Limb (tissue), 2 donors: ENCODE measurements at regions not wholly inside any gene's neighbourhood (a gene's known extent, or its start where the extent isn't known, plus 50 kb on each side); places are given as distances from the start of the nearest gene placed in this dataset.
"Not testable (repeated sequence)": the region's sequence is repeated elsewhere in the genome, so short reads cannot be mapped to it uniquely, and the experiment has no call there.

Source experiments
- DNase-seq, 2 donors: peaks; one replicate each; pipeline ENCODE4 v3.0.0-alpha.2; 2016; ENCODE audit errors: extremely low spot score in 2 of 2

DNA sequence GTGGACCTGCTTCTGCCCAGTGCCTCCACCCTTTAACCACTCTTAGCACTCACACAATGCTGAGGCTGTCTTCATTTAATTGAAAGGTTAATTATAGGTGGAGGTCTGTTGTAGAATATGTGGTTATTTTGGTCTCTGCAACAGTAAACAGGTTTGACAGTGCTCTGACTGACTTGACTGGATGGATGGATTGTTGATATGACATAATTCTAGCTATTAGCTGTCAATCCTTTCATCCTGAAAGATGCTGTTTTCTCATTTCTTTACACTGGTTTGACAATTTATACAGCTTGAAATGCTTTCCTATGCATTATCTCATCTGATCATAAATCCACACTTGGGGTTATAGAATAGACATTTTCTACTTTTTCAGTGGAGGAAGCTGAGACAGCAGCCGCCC is 210.7 kb downstream of the CDH26 start:
- no peak for DNase-seq

DNA sequence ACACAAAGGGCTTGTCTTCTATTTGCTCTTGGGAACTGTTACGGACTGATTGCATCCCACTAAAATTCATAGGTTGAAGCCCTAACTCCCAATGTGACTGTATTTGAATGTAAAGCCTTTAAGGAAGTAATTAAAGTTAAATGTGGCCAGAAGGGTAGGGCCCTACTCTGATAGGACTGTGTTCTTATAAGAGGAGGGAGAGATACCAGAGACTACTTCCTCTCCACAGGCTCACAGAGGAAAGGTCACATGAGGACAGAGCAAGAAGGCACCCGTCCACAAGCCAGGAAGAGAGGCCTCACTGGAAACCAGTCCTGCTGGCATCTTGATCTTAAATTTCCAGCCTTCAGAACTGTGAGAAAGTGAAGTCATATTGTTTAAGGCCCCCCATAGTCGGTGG is 211.9 kb downstream of the CDH26 start:
- no peak for DNase-seq

DNA sequence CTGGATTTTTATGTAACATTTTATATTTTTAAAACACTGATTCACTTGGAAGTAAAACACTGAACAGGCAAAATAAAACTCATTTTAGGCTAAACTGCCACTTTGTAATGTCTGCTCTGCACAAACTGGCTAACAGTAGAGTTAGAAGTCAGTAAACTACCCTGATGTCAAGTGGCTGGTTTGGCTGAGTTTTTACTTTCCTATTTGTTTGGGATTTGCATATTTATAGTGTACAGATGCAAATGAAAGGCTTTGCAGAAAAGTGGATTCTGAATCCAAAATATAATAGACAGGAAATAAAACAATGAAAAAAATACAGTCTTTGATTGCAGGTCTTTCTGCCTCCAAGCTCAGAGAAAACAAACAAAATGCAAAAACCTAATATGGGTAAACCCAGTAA is 213.1 kb downstream of the CDH26 start:
- no peak for DNase-seq

DNA sequence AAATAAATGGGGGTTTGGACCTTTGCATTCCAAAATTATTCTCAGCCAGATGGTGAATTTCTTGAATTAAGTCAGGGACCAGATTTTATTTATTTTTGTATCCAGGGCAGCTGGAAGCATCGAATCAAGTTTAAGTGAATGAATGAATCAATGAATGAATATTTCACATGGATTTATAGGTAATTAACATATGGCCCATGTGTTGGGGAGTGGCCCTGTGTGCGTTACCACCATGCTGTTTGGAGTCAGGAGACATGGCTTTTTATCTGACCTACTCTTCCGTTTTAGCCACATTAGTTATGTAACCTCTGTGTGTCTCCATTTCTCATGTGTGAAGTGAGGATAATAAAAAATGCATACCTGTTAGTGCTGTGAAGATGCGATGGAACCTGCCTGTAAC is 213.5 kb downstream of the CDH26 start:
- no peak for DNase-seq

DNA sequence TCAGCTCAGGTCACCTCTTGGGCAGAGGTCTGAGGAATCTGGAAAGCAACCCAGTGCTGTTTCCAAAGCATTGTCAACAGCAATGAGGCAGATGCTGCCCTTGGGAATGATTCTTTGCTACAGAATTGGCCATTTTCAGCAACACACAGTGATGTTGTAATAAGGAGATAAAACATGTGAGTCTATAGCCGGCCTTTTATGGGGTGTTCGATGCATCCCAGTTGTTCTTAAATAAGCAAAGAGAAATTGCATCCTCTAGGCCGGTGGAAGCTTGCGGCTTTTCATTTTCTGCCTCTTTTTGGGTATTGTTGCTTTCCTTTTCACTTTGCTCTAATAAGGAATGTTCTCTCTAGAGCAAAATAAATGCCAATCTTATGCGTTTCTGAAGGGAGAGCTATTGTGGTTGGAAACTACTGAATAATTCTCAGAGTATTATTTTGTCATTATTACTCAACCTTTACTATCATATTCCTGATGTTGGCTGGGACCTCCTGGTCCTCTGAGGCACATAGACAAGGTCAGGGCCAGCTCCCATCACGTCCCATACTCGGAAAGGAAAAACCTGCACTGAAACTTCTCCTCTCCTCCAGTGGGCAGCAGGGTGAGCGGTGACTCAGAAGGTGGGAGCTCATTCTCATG is 214.2 kb downstream of the CDH26 start:
- no peak for DNase-seq

DNA sequence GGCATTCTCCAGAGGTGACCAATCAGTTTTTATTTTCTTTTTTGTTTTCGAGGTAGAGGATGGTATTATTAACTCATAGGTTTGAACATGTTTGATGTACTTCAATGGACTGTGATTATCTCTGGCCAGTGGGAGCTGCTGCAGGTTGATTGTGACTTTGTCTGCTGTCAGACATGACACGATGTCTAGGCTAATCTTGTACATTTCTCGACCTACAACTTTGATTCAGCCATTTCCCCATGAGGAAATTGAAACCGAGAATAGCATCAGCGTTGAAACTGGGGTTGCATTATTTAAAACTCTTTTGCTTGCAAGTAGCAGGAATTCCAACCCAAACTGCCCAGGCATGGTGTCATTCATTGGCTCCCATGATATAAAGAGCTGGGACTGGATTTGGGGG is 218.9 kb downstream of the CDH26 start:
- DNase-seq, result no peak

DNA sequence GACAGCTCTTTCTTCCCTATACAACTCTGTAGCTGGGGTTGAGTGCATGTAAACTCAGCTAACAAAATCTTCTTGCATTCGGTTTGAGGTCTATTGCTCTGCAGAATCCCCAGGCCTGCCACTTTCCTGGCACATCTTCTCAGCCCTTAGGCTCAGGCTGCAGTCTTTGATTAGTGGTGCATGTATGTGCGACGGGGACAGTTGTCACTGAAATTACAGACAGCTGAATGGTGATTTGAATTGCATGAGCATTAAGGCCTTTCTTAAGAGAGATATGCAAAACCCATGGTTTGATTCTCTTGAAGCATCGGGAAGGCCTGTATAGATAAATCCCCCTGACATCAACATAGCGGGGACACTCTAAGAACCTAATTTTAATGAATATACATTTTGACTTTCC is 222.8 kb downstream of the CDH26 start:
- no peak for DNase-seq

DNA sequence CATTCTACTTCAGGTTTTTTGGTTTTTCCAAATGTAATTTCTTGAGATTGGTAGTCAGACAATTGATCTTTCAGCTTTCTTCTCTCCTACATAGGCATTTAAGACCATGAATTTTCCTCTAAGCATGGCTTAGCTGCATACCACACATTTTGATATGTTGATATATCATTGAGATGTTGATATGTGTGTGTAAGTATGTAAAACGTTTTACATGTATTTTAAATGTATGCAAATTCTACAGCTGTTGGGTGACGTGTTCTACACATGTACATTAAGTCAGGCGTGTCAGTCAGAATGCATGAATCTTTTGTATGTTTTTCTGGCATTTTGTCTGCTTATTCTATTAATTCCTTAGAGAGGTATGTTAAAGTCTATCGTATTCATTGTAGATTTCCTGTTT is 228.2 kb downstream of the CDH26 start:
- DNase-seq, result no peak

DNA sequence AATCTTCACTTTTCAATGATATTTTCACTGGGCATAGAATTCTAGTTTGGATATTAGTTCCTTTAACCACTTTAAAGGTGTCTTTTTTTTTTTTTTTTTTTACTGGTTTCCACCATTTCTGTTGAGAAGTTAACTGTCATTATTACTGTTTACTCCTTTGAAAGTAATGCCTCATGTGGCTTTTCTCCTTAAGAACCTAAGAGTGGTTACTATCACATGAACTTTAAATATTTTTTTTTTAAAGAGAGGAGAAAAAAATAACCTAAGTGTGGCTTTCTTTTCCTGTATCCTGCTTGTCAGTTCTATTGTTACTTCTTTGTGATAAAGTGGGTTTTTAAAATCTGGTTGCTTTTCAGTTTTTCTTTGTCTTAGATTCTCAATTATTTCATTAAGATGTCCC is 229.5 kb downstream of the CDH26 start:
- no peak for DNase-seq

DNA sequence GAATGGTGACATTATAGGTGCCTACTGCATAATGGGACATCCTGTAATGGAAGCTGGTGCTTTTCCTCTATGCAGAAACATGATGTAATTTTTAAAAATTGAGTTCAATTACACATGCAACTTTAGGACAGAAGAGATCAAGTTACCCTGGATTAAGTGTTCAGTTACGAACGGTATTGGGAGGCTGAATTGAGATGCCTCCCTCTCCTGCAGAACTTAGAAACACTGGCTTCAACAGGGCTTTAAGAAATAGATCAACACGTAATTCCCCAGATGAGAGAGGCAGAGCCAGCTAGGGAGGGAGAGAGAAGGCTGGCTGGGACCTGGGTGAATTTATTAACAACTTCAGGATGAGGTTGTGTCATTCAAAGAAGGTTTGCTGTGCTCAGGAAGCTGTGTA is 232.8 kb downstream of the CDH26 start:
- no peak for DNase-seq

DNA sequence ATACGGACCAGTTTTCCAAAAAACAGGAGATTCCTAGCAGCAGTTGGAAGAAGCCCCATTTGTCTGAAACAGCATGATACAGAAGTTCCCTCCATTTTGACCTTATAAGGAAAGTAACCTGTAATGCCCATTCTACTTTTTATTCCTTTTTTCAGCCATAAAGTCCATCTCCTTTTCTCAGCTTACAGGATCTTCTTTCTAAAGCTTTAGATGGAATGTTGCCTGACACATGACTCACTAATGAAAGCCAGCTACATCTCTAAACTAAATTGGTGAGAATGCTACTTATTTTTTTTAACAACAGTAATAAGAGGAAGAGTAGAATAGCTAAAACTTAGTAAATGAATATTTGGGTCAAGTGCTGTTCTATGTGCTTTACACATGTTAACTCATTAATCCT is 234.1 kb downstream of the CDH26 start:
- DNase-seq, result no peak

DNA sequence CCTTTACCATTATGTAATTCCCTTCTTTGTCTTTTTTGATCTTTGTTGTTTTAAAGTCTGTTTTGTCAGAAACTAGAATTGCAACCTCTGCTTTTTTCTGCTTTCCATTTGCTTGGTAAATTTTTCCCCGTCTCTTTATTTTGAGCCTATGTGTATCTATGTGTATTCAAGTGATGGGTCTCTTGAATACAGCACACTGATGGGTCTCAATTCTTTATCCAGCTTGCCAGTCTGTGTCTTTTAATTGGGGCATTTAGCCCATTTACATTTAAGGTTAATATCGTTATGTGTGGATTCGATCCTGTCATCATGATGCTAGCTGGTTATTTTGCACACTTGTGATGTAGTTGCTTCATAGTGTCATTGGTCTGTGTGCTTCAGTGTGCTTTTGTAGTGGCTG is 240.9 kb downstream of the CDH26 start:
- DNase-seq, result not testable (repeated sequence)

DNA sequence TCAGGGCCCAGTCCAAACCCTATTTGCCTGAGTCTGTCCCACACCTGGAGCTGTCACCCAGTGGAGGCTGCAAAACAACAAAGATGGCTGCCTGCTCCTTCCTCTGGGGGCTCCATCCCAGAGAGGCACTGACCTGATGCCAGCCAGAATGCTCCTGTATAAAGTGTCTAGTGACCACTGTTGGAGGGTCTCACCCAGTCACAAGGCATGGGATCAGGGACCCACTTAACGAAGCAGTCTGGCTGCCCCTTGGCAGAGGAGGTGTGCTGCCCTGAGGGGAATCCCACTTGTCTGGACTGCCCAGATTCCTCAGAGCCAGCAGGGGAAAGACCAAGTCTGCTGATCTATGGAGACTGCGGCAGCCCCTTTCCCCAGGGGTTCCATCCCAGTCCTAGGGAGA is 241.6 kb downstream of the CDH26 start:
- no peak for DNase-seq

DNA sequence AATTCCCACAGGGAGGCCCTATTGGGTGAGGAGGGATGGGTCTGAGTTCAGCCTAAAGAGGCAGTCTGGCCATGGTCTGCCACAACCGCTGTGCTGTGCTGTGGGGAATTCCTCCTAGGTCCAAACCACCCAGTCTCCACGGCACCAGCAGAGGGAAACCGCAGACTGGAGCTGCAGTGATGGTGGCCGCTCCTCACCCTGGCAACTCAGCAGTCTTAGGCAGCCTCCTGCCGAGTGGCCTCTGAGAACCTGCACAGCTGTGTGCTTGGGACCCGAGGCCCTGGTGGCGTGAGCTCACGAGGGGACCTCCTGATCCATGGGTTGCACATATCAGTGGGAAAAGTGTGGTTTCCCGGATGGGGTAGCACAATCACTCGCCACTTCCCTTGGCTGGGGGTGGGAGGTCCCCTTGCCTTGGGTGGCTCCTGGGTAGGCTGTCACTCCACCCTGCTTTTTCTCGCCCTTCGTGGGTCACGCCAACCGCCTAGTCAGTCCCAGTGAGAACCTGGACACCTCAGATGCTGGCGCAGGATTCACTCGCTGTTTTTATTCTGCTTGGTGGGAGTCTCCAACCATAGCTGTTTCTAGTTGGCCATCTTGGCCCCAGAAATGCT is 242.2 kb downstream of the CDH26 start:
- DNase-seq, result no peak

DNA sequence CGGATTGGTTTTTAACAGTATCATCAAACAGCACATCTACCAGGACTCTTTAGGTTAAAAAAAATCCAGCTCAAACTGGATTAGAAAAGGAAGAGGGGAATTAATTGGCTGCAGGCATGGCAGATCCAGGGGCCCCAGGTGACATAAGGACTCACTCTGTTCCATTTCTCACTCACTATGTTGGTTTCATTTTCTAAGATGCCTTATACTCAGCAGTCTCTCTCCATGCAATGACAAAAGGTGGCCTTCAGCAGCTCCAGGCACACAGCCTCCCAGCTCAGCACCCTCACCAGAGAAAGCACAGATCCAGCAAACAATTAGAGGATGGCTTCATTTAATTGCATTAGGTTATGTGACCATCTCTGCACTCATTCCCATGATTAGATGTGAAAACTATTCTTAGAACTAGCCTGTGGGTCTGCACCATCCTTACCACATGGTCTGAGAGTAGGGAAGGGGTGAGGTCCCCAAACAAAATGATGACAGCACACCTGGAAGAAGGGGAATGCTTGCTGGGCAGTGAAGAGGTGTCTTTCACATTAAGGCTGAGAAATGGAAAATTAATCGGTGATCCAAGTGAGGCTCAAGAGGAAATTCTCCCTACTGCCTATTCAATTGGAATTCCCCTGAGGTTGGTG is 243.1 kb downstream of the CDH26 start:
- DNase-seq, result no peak

DNA sequence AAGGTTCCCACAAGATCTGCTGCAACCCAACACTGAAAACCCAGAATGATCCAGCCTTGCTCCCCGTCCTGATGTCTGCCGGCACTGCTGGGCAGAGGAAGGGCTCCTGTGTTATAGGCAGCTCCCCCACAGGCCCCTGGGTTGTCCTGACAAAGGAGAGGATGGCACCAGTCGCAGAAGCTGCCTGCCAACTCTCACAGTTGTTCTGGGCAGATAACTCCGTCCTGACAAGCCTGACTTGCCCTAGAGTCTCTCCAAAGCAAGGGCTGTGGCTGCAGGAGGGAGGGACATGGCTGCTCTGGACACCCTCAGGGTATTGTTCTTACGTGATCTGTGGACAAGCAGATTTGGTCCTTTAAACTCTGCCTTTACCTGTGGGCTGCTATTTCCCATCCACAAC is 243.8 kb downstream of the CDH26 start:
- no peak for DNase-seq

DNA sequence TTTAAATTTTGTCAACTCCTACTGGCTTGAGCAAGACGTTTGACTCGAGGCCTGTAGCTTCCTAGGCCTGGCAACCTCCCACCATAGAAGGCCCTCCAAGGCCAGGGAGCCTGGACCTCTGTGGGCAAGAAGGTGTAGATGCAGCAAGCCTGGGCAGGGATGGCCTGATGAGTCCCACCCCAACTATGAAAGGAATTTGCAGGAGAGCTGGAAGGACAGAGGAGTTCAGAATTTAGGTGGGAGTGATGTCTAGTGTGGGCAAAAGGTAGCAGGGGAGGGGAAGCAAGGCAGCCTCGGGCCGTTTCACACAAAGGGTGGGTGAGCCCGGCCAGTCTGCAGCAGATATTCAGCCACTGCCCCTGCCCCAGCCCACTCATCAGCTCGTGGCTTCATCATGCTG is 245.2 kb downstream of the CDH26 start:
- no peak for DNase-seq

DNA sequence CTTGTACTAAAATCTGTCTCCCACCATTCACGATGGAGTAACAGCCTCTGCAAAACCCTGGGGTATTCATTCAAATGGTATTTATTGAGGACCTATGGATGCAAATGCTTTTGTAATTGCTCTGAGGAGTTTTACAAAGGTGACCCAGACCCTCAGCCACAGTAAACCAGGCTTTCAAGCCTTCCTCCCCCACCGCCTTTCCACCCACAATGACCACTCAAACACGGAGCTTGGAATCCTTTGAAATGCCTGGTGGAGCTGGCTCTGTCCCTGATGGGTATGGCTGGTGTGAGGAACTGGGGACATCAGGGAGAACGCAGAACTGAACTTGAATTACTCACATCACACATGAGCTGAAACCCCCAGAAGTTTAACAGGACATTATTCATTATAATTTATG is 246.4 kb downstream of the CDH26 start:
- no peak for DNase-seq

DNA sequence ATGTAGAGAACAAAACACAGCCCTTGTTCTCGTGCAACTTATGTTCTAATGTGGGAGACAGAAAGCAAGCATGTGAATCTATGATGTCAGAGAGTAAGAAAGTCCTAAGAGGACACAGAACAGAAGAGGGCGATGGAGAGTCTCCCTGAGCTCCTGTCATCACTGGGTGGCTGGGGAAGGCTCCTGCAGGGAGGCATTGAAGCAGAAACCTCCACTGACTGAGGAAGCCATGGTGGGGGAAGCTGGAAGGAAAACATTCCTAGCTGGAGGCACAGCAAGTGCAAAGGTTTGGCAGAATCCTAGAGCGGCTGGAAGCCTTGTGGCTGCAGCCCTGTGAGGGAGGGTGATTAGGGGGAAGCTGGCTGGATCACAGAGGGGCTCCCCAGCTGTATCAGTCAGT is 248.0 kb downstream of the CDH26 start:
- no peak for DNase-seq

DNA sequence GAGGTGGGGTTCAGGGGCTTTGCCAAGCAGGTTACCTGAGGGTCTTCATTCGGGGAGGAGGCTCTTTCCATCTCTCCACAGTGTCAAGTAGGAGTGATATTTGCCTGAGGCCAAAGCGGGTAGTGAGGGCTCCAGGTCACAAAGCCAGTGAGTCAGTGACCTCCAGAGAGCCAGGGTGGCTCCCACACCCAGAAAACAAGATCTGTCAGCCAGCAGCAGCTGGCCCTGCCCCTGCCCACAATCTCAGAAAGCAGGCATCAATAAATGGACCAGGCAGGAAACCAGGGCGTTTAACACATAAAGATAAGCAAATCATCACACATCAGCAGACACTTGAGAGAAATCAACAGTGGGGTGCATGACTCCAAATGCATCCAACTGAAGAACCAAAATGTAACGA is 250.8 kb downstream of the CDH26 start:
- no peak for DNase-seq

DNA sequence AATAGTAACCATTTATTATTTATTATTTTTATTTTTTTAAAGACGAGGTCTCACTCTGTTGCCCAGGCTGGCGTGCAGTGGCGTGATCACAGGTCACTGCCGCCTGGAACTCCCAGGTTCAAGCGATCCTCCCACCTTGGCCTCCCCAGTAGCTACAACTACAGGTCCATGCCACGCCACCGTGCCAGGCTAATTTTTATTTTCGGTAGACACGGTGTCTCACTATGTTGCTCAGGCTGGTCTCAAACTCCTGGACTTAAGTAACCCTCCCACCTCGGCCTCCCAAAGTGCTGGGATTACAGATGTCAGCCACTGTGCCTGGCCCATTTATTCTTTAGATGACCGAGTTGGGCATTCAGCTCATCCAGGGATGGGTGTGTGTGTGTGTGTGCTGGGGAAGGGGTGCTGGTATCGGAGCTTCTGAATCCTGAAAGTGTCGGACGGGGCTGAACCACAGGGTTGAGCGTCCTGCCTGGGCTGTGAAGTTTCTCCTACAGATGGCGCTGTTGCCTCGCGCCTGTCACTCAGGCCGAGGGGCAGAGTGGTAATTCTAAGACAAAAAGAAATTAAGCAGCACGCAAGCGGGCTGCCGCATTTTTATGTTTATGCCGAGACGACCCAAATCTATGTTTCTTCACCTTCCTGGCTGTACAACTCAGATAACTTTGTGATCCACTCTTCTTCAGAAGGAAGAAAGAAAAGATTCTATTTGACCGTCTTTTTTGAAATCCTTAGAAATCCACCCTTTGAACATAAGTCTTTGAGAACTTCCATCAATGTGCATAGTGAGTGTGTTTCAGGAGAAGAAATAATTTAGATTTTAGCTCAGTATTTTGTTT is 252.8 kb downstream of the CDH26 start:
- DNase-seq, result peak; percentile 66 to 87
